GM18519 (cell line): ENCODE measurements at regions not wholly inside any gene's neighbourhood (a gene's known extent, or its start where the extent isn't known, plus 50 kb on each side); places are given as distances from the start of the nearest gene placed in this dataset.
"Not testable (repeated sequence)": the region's sequence is repeated elsewhere in the genome, so short reads cannot be mapped to it uniquely, and the experiment has no call there.

Experiments used
- ATAC-seq: cut with Tn5 transposase; IDR thresholded peaks from one replicate; pipeline ENCODE4 v1.9.1; 2021; ENCODE audit warnings: mild to moderate bottlenecking, moderate library complexity; ENCODE audit not compliant: unreplicated experiment, low FRiP score

DNA sequence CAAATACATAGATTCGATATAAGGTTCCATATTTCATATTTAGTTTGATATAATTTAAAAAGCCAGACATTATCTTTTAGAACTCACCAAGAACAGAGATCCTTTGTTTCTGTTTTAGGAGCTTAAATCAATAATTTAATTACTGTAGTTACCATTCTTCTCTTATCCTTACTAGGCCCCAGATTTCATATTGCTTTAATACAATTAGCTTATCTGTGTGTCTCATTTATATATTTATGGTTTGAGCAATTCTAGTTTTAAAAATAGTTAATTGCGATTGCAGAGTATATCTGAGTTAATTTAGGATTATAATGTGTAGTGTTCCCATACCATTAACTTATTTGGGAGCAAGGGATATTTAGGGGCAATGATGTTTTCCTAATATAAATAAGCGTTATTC, 558.8 kb upstream of the ZNF804A start:
- no peak for ATAC-seq

DNA sequence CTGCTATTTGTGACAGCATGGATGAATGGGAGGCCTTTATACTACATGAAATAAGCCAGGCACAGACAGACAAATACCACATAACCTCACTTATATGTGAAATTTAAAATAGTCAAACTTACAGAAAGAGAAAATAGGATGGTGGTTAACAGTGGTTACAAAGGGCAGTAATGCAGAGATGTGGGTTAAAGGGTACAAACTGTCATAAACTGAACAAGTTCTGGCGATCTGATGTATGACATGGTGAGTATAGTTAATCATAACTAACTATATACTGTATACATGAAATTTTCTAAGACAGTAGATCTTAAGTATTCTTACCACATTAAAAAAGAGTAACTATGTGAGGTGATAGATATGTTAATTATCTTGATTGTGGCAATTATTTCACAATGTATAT, 558.1 kb upstream of the ZNF804A start:
- ATAC-seq = no peak

DNA sequence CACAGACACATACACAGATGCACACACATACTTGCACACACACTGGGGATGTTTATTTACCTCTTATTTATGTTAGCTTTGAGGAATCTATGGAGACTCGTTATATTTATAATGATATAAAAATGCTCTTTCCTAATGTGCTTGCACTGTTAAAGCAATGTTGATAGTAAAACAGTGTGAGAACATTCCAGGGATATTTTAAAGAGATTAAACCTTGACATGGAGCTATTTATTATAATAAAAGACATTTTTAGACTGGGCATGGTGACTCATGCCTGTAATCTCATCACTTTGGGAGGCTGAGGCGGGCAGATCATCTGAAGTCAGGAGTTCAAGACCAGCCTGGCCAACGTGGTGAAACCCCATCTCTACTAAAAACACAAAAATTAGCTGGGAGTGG, 557.3 kb upstream of the ZNF804A start:
- ATAC-seq = no peak

DNA sequence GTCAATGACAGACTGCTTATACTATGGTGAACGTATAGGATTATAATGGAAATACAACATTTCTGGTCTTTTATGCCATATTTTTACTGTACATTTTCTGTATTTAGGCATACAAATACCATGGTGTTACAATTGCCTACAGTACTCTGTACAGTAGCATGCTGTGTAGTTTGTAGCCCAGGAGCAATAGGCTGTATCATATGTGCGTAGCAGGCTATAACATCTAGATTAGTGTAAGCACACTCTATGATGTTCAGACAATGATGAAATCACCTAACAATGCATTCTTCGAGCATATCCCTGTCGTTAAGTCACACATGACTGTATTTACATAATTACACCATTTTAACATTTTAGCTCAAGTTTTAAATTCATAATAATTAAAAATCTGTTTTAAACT, 556.6 kb upstream of the ZNF804A start:
- ATAC-seq = no peak

DNA sequence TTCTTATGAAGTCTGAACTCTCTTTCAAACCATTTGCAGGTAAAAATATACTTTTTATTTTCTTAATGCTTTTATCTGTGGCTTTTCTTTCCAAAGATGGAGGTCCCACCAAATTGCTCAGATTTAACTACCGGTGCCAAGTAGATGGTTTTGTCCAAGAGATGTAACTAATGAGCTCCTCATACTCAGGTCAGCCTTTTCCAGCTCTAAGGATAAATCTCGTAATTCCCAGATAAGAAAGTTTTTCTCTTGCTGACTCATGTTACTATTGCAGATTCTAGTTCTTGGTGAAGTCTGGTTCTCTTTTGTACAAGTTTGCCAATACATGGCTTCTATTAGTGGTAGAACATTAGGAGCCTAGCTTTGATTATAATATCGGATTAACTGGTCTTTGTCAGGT, 550.8 kb upstream of the ZNF804A start:
- ATAC-seq = no peak

DNA sequence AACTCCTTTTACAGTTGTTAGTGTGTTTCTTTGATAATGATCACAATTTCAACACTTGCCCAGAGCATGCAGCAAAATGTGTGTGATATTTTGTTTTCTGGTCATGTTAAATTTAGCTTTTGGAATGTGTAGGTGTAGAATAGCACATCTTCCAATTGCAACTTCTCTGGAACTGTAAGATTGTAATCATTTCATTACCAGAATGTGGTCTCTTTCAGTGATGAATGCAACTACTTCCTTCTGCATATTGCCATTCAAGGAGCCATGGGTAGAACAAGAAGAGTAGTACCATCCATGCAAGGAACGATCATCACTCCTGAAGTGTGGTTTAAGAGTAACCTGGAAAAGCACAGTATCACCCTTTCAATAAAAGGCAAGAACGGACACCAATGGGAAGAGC, 548.8 kb upstream of the ZNF804A start:
- ATAC-seq = no peak

DNA sequence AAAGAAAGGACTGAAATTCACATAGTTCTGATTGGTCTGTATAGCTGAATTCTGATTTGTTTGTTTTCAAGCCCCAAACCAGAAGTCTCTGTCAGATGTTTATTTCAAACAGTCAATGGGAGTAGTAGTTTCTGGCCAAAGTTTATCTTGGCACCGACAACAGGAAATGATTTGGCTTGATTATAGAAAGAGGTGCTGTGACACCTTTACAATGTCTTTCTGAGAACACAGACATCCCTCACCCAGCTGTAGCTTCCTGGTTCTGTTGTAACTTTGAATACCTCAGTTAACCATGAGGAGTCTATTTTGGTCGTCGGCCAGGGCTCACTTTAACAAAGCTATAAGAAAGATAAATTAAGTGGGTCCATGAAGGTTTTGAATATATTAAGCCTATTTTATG, 545.0 kb upstream of the ZNF804A start:
- ATAC-seq = no peak

DNA sequence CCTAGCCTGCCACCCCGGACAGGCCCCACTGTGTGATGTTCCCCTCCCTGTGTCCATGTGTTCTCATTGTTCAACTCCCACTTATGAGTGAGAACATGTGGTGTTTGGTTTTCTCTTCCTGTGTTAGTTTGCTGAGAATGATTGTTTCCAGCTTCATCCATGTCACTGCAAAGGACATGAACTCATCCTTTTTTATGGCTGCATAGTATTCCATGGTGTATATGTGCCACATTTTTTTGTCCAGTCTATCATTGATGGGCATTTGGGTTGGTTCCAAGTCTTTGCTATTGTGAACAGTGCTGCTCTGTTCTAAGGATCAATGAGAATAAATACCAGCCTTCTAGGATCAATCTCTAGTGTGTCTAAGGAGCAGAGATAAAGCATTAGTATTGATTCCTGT, 543.9 kb upstream of the ZNF804A start:
- not testable (repeated sequence) for ATAC-seq

DNA sequence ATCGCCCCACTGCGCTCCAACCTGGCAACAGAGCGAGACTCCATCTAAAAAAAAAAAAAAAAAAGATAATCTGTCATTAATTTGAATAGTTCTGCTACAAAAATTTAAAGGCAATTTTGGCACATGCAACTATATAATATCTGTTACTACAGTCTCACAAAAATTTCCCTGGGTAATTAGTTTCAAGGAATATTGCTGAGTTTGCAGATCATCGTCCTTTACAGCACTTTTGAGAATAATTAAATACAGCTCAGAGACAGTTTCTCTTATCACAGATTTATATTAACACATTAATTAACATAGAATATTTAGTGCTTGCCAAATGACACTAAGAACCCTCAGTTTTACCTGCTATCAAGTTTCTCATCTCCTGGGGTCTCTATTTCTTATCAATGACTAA, 540.4 kb upstream of the ZNF804A start:
- ATAC-seq = no peak

DNA sequence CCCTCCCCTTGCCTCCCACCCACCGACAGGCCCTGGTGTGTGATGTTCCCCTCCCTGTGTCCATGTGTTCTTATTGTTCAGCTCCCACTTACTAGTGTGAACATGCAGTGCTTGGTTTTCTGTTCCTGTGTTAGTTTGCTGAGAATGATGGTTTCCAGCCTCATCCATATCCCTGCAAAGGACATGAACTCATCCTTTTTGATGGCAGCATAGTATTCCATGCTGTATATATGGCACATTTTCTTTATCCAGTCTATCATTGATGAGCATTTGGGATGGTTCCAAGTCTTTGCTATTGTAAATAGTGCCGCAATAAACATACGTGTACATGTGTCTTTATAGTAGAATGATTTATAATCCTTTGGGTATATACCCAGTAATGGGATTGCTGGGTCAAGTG, 538.1 kb upstream of the ZNF804A start:
- ATAC-seq = not testable (repeated sequence)

DNA sequence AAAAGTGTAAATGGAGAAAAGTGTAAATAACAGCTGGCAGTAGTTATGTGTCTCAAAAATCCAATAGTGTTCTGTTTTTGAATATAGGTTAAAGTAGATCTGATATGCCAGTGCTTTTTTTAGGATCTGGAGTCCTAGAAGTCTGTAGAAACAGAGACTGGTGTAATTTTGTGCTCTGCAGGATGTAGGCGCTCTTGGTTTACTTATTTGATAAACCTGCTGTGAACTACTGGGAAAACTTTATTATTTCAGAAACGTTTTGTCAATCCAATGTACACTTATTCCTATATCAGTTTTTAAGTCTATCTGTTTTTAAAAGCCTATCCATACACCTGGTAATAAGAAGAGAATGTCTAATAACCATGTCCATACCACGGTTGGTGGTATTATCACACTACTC, 530.8 kb upstream of the ZNF804A start:
- no peak for ATAC-seq

DNA sequence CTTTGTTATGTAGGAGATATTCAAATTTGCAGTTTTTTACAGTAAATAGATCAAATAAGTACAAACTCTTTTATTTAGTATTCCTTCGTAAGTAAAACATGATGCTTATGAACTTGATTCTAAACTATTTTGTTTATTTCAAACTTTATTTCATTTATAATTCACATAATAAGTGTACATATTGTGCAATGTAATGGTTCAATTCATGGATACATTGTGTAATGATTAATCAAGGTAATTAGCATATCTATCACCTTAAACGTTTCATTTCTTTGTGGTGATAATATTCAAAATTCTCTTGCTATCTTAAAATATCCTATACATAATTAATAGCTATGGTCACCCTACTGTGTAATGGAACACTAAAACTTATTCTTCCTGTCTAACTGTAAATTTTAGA, 525.9 kb upstream of the ZNF804A start:
- ATAC-seq = no peak

DNA sequence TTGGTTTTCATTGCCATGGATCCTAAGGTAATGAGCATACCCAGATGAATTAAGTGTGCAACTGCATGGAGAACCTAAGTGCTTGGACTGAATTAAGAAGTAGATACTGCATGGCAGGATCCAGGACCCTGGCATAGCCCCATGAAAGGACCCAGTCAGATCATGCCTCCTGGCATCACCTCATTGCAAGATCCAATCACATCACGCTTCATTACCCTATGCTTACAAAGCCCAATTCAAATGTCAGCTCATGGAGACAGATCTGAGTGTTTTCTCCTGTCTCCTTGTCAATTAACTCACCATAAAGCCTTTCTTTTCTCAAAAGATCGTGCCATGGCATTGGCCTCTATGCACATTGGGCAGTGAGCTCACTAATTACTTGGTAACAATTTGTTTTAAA, 519.8 kb upstream of the ZNF804A start:
- no peak for ATAC-seq

DNA sequence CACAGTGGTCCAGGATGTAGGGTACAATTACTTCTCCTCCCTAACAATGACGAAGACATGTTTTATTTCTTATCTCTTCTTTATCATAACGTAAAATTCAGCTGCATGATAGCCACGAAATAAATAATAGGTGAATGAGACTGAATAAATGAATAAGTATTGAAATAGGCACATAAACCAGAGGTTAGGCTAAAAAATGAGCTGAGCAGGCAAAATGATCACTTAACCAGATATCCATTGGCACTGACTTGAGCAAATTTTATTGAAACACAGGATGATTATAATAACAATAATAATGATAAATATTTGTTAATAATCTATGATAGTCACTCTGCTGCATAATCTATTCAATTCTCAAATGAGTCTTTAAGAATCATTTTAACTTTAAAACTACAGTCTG, 506.9 kb upstream of the ZNF804A start:
- ATAC-seq = no peak

DNA sequence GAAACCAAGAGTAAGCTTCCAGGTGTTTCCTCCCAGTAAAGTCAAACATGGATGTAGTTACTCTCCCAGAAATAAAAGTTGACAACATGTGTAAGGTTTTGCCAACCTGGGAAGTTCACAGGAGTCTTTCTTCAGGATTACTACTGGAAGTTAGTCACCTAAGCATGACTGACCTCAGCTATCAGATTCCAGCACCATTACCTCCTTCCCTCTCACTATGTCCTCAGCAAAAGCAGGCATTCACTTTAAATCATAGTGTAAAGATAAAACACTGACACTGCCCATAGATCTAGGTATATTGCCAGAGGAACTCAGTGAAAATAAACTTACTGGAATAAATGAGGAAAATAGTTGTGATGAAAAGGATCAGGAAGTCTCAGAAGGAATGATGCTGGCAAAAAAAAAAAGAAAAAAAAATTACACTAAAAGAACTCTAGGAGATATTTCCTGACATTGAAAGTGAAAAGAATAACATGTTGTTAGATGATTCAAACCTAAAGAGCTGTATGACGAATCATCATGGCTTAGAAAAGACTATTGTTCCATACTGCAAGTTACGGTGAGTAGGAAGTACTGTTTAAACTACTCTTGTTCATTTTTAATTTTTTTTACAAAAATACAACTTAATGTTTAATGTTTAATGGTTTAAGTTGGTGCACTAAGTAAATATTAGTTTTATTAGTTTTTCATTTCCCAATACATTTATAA, 484.5 kb upstream of the ZNF804A start:
- peak; percentile 48 for ATAC-seq

DNA sequence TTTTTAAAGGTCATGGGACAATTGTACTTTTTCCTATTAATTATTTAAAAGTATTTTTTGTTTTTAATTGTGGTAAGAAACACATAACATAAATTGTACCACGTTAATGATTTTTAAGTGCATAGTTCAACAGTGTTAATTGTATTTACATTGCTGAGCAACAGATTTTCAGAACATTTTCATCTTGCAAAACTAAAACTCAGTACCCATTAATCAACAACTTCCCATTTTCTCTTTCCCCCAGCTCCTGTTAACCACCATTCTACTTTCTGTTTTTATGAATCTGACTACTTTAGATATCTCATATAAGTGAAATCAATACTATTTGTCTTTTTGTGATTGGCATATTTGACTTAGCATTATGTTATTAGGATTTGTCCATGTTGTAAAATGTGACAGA, 483.9 kb upstream of the ZNF804A start:
- ATAC-seq = no peak

DNA sequence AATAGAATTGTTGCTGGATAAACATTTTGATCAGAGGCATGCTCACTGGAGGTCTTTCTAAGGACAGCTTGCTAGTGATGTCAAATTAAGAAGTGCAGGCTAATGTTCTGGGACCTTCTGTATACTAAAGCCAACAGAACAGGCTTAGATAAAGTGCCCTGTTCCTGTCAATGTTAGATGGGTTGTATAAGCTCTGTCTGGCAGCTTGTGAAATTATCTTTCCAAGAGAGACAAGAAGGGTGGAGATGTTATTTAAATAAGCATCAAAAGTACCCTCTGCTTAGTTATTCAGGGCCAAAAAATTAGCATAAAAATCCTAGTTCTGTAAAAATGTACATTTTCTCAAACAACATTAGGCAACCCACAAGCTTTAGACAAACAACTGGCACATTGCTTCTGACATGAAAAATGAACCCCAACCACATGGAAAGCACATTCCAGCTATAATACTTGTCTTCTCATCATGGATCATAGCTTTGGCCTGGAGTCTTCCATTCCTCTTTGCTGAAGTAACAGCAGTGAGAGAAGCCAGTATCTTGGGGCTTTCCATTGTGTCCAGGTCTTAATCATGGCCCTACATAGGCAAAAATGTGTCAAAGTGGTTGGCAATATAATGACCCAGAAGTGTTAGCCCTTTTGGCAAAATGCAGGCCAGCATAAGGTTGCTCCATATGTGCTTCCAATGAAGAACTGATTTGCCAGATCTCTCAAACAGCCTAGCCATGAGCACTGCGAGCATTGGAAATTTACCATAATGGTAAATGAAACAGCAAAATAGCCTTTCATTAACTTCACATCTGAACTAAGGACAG, 478.1 kb upstream of the ZNF804A start:
- no peak for ATAC-seq

DNA sequence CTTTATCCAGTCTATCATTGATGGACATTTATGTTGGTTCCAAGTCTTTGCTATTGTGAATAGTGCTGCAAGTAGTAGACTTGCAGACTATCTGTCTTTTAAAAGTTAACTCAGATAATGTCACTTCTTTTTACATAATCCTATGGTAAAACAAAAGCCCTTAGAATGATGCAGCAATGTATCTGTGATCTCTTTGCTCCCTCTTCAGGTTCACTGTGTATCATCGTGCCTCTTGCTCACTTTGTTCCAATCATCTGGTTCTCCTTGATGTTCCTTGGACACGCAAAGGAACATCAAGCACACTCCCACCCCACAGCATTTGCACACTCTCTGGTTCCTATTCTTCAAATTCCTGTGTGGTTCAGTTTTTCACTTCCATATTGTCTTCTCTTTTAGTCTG, 472.5 kb upstream of the ZNF804A start:
- ATAC-seq = no peak

DNA sequence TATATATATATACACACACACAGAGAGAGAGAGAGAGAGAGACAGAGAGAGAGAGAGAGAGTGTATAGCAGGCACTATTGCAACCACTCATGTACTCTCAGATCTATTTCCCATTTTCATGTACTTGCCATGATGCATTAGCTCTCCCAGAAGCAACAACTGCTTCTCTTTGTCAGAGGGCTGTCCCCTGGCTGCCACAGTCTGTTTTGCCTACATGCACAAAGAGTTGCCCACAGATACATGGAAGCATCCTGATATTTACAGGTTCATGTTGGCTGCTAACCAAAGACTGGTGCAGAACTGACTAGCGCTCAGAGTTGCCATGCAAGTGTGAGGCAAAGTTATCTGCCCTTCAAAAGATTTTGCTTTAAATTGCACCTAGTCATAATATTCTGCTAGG, 469.3 kb upstream of the ZNF804A start:
- ATAC-seq = no peak

DNA sequence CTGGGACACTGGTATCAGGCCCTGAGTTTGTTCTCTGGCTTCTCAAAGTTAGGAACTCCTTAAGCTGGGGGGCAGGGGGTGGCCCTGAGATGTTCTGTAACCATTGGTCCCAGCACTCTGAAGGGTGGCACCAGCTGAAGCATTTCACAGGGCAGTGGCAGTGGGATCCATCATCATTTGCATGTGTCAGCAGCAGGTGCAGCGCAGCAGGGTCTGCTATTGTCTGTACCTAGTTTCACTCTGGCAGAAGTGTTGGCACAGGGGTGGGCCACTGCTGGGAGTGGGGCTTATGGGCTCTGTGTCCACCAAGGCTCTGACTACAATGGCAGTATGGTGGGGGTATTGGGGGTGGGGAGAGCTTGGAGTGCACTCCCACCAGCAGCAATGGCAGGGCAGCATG, 460.4 kb upstream of the ZNF804A start:
- ATAC-seq = no peak

DNA sequence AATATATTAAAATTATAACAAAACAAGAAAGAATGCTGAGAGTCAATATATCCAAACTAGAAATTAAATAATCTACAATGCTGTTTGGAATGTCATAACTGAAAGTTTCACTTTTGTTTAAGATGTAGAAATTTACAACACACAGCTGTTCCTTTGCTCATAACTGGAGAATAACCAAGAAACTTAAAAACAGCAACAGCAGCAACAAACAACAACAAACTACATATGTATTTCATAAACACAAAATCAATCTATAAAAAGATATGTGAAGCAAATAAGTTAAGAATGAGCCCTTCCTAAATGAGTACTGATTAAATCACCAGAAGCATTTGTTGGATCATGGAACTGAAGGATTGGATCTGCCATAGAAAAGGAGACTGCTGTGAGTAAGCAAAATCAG, 456.5 kb upstream of the ZNF804A start:
- ATAC-seq = no peak

DNA sequence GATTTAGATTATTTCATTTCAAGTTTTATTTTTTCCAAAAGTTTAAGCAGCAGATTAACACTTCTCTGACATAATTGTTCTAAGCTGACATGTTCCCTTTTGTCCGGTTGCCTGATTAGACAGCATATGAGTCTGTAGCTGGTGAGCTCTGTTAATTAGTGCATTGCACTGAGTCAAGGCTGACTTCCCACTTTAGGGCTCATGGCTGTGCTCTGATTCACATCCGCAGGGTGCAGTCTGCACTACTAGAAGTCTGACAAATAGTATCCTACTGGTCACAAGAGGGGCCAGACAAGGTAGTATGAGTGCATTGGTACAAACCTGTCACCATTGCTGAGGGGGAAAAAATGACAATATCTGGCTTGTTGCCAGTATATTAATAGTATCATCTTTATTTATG, 443.9 kb upstream of the ZNF804A start:
- no peak for ATAC-seq
